Neuronal stem cell (in vitro differentiated cells): ENCODE measurements at regions not wholly inside any gene's neighbourhood (a gene's known extent, or its start where the extent isn't known, plus 50 kb on each side); places are given as distances from the start of the nearest gene placed in this dataset.

ENCODE experiments used
- DNase-seq: peaks from one replicate; pipeline ENCODE4 v3.0.0-alpha.2; 2013; ENCODE audit warnings: low spot score
- H2AFZ ChIP-seq: one replicate; pipeline ENCODE4 v1.6.1; 2013; ENCODE audit warnings: mild to moderate bottlenecking, low read length, inconsistent platforms
- H2AK5ac ChIP-seq: 2 replicates; pipeline ENCODE4 v1.6.1; 2013; ENCODE audit warnings: low read depth, mild to moderate bottlenecking, inconsistent platforms, low read length, moderate library complexity, mixed read lengths
- H2BK120ac ChIP-seq: 2 replicates; pipeline ENCODE4 v1.6.1; 2013; ENCODE audit warnings: low read depth, mild to moderate bottlenecking, inconsistent platforms, low read length, moderate library complexity, mixed read lengths
- H2BK12ac ChIP-seq: one replicate; pipeline ENCODE4 v1.6.1; 2013; ENCODE audit warnings: low read length, inconsistent platforms
- H2BK15ac ChIP-seq: 2 replicates; pipeline ENCODE4 v1.6.1; 2013; ENCODE audit warnings: mild to moderate bottlenecking, low read length, inconsistent platforms, mixed read lengths
- H2BK5ac ChIP-seq: one replicate; pipeline ENCODE4 v1.6.1; 2013; ENCODE audit warnings: inconsistent platforms, mild to moderate bottlenecking, low read length, moderate library complexity
- H3K14ac ChIP-seq: one replicate; pipeline ENCODE4 v1.6.1; 2013; ENCODE audit warnings: low read length, inconsistent platforms
- H3K18ac ChIP-seq: 2 replicates; pipeline ENCODE4 v1.6.1; 2013; ENCODE audit warnings: low read length, inconsistent platforms
- H3K23ac ChIP-seq: 2 replicates; pipeline ENCODE4 v1.6.1; 2013; ENCODE audit warnings: low read depth, mild to moderate bottlenecking, mixed read lengths, low read length, inconsistent platforms; ENCODE audit not compliant: poor library complexity
- H3K27ac ChIP-seq: replicated peaks from 3 replicates; pipeline ENCODE4 v1.5.1; 2013; ENCODE audit warnings: low read length, inconsistent platforms
- H3K27me3 ChIP-seq, 3 experiments: 2 replicates each; pipeline ENCODE4 v1.6.1; 2013; ENCODE audit warnings: low read length in 3 of 3, mild to moderate bottlenecking in 2 of 3, inconsistent platforms in 1 of 3, low read depth in 1 of 3, mixed read lengths in 1 of 3, moderate library complexity in 1 of 3; ENCODE audit not compliant: control insufficient read depth in 3 of 3, insufficient read depth in 3 of 3
- H3K36me3 ChIP-seq, 2 donors: replicated peaks in 1 of 2; 2 replicates each; pipeline ENCODE4 v1.6.1; 2013; ENCODE audit warnings: low read length in 2 of 2; ENCODE audit not compliant: control insufficient read depth in 2 of 2, insufficient read depth in 2 of 2
- H3K4ac ChIP-seq: 2 replicates; pipeline ENCODE4 v1.6.1; 2013; ENCODE audit warnings: inconsistent platforms, mild to moderate bottlenecking, low read length, moderate library complexity
- H3K4me1 ChIP-seq, 2 donors: 1 replicate in 1 of 2; 2 replicates in 1 of 2; pipeline ENCODE4 v1.6.1; 2013; ENCODE audit warnings: low read length in 2 of 2, low read depth in 1 of 2; ENCODE audit not compliant: control insufficient read depth in 2 of 2, insufficient read depth in 1 of 2
- H3K4me2 ChIP-seq: one replicate; pipeline ENCODE4 v1.6.1; 2013; ENCODE audit warnings: mild to moderate bottlenecking, low read length, inconsistent platforms; ENCODE audit not compliant: insufficient read depth, poor library complexity, severe bottlenecking
- H3K4me3 ChIP-seq, 2 donors: 2 replicates each; pipeline ENCODE4 v1.5.1; 2013; ENCODE audit warnings: low read length in 2 of 2, mild to moderate bottlenecking in 2 of 2, inconsistent platforms in 1 of 2, moderate library complexity in 1 of 2
- H3K79me1 ChIP-seq: one replicate; pipeline ENCODE4 v1.6.1; 2013; ENCODE audit warnings: low read depth, mild to moderate bottlenecking, inconsistent platforms, low read length, moderate library complexity
- H3K9ac ChIP-seq: one replicate; pipeline ENCODE4 v1.6.1; 2013; ENCODE audit warnings: mild to moderate bottlenecking, low read depth, low read length, inconsistent platforms; ENCODE audit not compliant: poor library complexity
- H3K9me3 ChIP-seq, 2 donors: replicated peaks in 1 of 2; 2 replicates each; pipeline versions ENCODE3 to v1.6.1; 2013; ENCODE audit warnings: low read length in 2 of 2, mild to moderate bottlenecking in 2 of 2, inconsistent platforms in 1 of 2, low read depth in 1 of 2, mixed read lengths in 1 of 2, moderate library complexity in 1 of 2; ENCODE audit not compliant: control insufficient read depth in 2 of 2, insufficient read depth in 1 of 2
- H4K8ac ChIP-seq: one replicate; pipeline ENCODE4 v1.6.1; 2013; ENCODE audit warnings: low read depth, mild to moderate bottlenecking, inconsistent platforms, low read length, moderate library complexity
- H4K91ac ChIP-seq: one replicate; pipeline ENCODE4 v1.6.1; 2013; ENCODE audit warnings: low read length, low read depth, mild to moderate bottlenecking, inconsistent platforms; ENCODE audit not compliant: poor library complexity
- WGBS, 2 donors: extraction: QIAGEN DNeasy Blood & Tissue Kit; methylation state at CpG; one replicate each; pipeline ENCODE4 v1.1.7; 2013; ENCODE audit warnings: missing lambda C conversion rate in 2 of 2, mixed read lengths in 1 of 2; ENCODE audit not compliant: insufficient read length in 2 of 2, insufficient replicate concordance in 1 of 2; ENCODE audit errors: extremely low coverage in 2 of 2; 5-methylcytosine and 5-hydroxymethylcytosine counted together

DNA sequence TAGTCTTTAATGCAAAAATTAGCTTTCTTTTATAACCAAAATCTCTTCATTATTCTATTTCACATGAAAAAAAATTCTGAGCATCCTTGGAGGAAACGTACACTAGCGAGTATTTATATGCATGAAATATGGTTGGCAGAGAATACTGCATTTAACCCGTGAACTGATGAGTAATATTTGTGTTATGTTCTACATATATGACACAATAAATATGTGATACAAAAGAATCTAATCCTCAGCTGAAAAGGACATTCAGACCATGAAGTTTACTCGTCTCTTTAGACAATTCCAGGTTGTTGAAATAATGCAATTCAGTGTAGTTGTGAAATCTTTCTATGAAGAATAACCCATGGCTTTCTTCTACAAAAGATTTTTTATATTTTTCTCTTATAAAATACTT lies 524.8 kb upstream of the MAN1A1 start:
- Histone ChIP-seq H3K18ac (no peak overlapping the region), H3K9me3 (no peaks in the 10 kb centered on the region), H3K36me3 (no peaks in the 10 kb centered on the region), H4K8ac (no peak overlapping the region), H2BK15ac (no peak overlapping the region), H3K79me1 (no peaks in the 10 kb centered on the region), H3K27ac (no peak overlapping the region), H3K4me2 (no peak overlapping the region), H4K91ac (no peak overlapping the region), H3K9ac (no peak overlapping the region), H3K4me3 (no peak overlapping the region), H3K27me3 (no peaks in the 10 kb centered on the region), H2BK120ac (no peak overlapping the region), H3K4me1 (no peaks in the 10 kb centered on the region), H3K23ac (no peak overlapping the region), H3K4ac (no peak overlapping the region), H2AK5ac (no peak overlapping the region), H2BK5ac (no peak overlapping the region), H2BK12ac (no peak overlapping the region), H2AFZ (no peak overlapping the region), H3K14ac (no peak overlapping the region)
- WGBS, 2 donors = no CpG with 5 or more reads among the region's 4 CpGs
- no peak for DNase-seq

- no peak overlapping the region for H3K23ac ChIP-seq
- no peak overlapping the region for H2AK5ac ChIP-seq
- H2BK12ac ChIP-seq = no peak overlapping the region
- H3K9ac ChIP-seq = no peak overlapping the region
- H3K4ac ChIP-seq = no peak overlapping the region
- no peak overlapping the region for H2BK15ac ChIP-seq
- WGBS, 2 donors = no CpG with 5 or more reads among the region's 1 CpG
- no peak overlapping the region for H2BK120ac ChIP-seq
- no peak overlapping the region for H3K4me3 ChIP-seq
- no peak overlapping the region for H3K4me2 ChIP-seq
- no peak overlapping the region for H4K8ac ChIP-seq
- H4K91ac ChIP-seq = no peak overlapping the region
- no peaks in the 10 kb centered on the region for H3K9me3 ChIP-seq
- no peak overlapping the region for H2BK5ac ChIP-seq
- H3K18ac ChIP-seq = no peak overlapping the region
- H3K36me3 ChIP-seq = no peaks in the 10 kb centered on the region
- no peaks in the 10 kb centered on the region for H3K27me3 ChIP-seq
- no peak for DNase-seq
- H3K79me1 ChIP-seq = no peaks in the 10 kb centered on the region
- no peak overlapping the region for H3K27ac ChIP-seq
- no peak overlapping the region for H2AFZ ChIP-seq
- no peak overlapping the region for H3K14ac ChIP-seq
- H3K4me1 ChIP-seq = no peaks in the 10 kb centered on the region
These were observed 523.5 kb upstream of the MAN1A1 start for GRCh38 chr6:119873107-119873506.

GRCh38 chr6:119871520-119871919 lies 522.0 kb upstream of the MAN1A1 start:
- H3K14ac ChIP-seq = no peak overlapping the region
- no peaks in the 10 kb centered on the region for H3K9me3 ChIP-seq
- H2BK120ac ChIP-seq = no peak overlapping the region
- WGBS, 2 donors = no CpG with 5 or more reads among the region's 2 CpGs
- H2BK12ac ChIP-seq = no peak overlapping the region
- no peaks in the 10 kb centered on the region for H3K79me1 ChIP-seq
- no peaks in the 10 kb centered on the region for H3K27me3 ChIP-seq
- no peak overlapping the region for H3K9ac ChIP-seq
- H4K8ac ChIP-seq = no peak overlapping the region
- H2BK5ac ChIP-seq = no peak overlapping the region
- H3K4ac ChIP-seq = no peak overlapping the region
- no peaks in the 10 kb centered on the region for H3K4me1 ChIP-seq
- H3K27ac ChIP-seq = no peak overlapping the region
- no peak overlapping the region for H3K18ac ChIP-seq
- no peak overlapping the region for H3K23ac ChIP-seq
- H2BK15ac ChIP-seq = no peak overlapping the region
- H3K4me2 ChIP-seq = no peak overlapping the region
- no peak for DNase-seq
- no peak overlapping the region for H3K4me3 ChIP-seq
- H4K91ac ChIP-seq = no peak overlapping the region
- peak overlapping the region; percentile 3 for H2AFZ ChIP-seq
- no peak overlapping the region for H2AK5ac ChIP-seq
- H3K36me3 ChIP-seq = no peaks in the 10 kb centered on the region

GRCh38 chr6:119865466-119866350 lies 516.1 kb upstream of the MAN1A1 start:
- Histone ChIP-seq H3K23ac (no peak overlapping the region), H3K27me3 (no peaks in the 10 kb centered on the region), H2BK15ac (no peak overlapping the region), H3K36me3 (no peaks in the 10 kb centered on the region), H2BK12ac (no peak overlapping the region), H3K79me1 (no peaks in the 10 kb centered on the region), H3K27ac (no peak overlapping the region), H4K8ac (no peak overlapping the region), H3K4me3 (no peak overlapping the region), H4K91ac (no peak overlapping the region), H3K14ac (no peak overlapping the region), H2BK120ac (no peak overlapping the region), H3K9me3 (no peaks in the 10 kb centered on the region), H2BK5ac (no peak overlapping the region), H3K9ac (no peak overlapping the region), H3K4me1 (no peaks in the 10 kb centered on the region), H3K4ac (no peak overlapping the region), H3K4me2 (no peak overlapping the region), H2AK5ac (no peak overlapping the region), H2AFZ (no peak overlapping the region), H3K18ac (no peak overlapping the region)
- no peak for DNase-seq
- WGBS, 2 donors = no CpG with 5 or more reads among the region's 3 CpGs
